ENCODE measurements at regions not wholly inside any gene's neighbourhood (a gene's known extent, or its start where the extent isn't known, plus 50 kb on each side); places are given as distances from the start of the nearest gene placed in this dataset.

DNA sequence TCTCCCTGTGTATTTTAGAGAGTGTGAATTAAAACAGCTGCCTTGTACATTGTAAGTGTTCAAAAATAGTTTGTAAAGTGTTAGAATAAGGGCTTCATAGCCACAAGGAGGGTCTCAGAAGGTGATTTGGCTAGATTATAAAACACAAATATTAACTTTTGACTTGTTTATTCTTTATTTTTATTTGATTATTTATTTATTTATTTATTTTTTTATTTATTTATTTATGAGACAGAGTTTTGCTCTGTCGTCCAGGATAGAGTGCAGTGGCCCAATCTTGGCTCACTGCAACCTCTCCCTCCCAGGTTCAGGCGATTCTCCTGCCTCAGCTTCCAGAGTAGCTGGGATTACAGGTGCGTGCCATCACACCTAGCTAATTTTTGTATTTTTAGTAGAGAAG lies 111.5 kb upstream of the RBFOX1 start:
- TF ChIP-seq ZNF331 (CRISPR knock-in tag; IDR thresholded peaks at IDR 0.05; ENCODE audit: low read depth), result no peak
- TF ChIP-seq, protein P1, sequence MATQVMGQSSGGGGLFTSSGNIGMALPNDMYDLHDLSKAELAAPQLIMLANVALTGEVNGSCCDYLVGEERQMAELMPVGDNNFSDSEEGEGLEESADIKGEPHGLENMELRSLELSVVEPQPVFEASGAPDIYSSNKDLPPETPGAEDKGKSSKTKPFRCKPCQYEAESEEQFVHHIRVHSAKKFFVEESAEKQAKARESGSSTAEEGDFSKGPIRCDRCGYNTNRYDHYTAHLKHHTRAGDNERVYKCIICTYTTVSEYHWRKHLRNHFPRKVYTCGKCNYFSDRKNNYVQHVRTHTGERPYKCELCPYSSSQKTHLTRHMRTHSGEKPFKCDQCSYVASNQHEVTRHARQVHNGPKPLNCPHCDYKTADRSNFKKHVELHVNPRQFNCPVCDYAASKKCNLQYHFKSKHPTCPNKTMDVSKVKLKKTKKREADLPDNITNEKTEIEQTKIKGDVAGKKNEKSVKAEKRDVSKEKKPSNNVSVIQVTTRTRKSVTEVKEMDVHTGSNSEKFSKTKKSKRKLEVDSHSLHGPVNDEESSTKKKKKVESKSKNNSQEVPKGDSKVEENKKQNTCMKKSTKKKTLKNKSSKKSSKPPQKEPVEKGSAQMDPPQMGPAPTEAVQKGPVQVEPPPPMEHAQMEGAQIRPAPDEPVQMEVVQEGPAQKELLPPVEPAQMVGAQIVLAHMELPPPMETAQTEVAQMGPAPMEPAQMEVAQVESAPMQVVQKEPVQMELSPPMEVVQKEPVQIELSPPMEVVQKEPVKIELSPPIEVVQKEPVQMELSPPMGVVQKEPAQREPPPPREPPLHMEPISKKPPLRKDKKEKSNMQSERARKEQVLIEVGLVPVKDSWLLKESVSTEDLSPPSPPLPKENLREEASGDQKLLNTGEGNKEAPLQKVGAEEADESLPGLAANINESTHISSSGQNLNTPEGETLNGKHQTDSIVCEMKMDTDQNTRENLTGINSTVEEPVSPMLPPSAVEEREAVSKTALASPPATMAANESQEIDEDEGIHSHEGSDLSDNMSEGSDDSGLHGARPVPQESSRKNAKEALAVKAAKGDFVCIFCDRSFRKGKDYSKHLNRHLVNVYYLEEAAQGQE (IDR thresholded peaks at IDR 0.05; ENCODE audit: unreplicated experiment), result no peak

DNA sequence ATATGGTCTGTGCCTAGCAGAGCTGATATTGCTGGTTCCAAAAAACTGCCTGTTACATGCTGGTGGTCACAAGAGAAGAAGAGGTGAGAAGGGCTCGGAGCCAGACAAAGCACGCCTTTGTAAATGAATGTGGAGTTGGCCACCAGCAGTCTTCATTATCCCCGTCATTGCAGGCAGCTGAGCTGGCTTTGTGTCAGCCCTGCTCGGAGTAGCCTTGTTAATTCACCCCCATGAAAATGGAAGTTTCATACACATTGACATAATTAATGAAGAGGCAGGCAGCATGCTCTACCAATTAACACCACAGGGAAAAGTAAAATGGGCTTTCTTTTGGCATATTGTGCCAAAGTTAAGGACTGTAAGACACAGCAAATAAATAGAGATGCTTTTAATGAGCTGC lies 113.7 kb upstream of the RBFOX1 start:
- Histone ChIP-seq H3K36me3 (ENCODE audit: insufficient read depth) (no peaks in the 10 kb centered on the region), H3K27ac (ENCODE audit: low read depth) (no peak overlapping the region), H3K9me2 (ENCODE audit: insufficient read depth) (no peaks in the 10 kb centered on the region), H3K4me1 (ENCODE audit: insufficient read depth) (no peaks in the 10 kb centered on the region), H3K4me3 (no peak overlapping the region), H3F3A (replicated peaks; ENCODE audit: low read depth) (no peaks in the 10 kb centered on the region), H3K79me2 (replicated peaks; ENCODE audit: insufficient read depth) (no peaks in the 10 kb centered on the region), H2AFZ (no peak overlapping the region), H3K27me3 (ENCODE audit: insufficient read depth) (no peaks in the 10 kb centered on the region), H4K20me1 (replicated peaks; ENCODE audit: insufficient read depth) (no peaks in the 10 kb centered on the region), H3K4me2 (no peak overlapping the region)
- Mint-ChIP-seq H3K27me3 (ENCODE audit: insufficient read depth, low read depth, poor library complexity) (peaks cover 2% of the 10 kb centered on the region), H3K9me3 (peaks cover 79% of the 10 kb centered on the region), H3K27ac (no peak overlapping the region), H3K36me3 (ENCODE audit: low read depth) (no peaks in the 10 kb centered on the region; the same call in 2 of the 3 replicates), H3K4me1 (peaks cover 29% of the 10 kb centered on the region), H3K4me3 (no peak overlapping the region)
- DNase-seq (ENCODE audit: low spot score) (no peak), ATAC-seq (peak; percentile 88)
- TF ChIP-seq ZNF114 (CRISPR knock-in tag; IDR thresholded peaks at IDR 0.05), result no peak
- no peak for TF ChIP-seq EZH2 (IDR thresholded peaks at IDR 0.05; ENCODE audit: low read depth, unreplicated experiment)
- TF ChIP-seq, protein P2, sequence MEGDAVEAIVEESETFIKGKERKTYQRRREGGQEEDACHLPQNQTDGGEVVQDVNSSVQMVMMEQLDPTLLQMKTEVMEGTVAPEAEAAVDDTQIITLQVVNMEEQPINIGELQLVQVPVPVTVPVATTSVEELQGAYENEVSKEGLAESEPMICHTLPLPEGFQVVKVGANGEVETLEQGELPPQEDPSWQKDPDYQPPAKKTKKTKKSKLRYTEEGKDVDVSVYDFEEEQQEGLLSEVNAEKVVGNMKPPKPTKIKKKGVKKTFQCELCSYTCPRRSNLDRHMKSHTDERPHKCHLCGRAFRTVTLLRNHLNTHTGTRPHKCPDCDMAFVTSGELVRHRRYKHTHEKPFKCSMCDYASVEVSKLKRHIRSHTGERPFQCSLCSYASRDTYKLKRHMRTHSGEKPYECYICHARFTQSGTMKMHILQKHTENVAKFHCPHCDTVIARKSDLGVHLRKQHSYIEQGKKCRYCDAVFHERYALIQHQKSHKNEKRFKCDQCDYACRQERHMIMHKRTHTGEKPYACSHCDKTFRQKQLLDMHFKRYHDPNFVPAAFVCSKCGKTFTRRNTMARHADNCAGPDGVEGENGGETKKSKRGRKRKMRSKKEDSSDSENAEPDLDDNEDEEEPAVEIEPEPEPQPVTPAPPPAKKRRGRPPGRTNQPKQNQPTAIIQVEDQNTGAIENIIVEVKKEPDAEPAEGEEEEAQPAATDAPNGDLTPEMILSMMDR (conservative IDR thresholded peaks at IDR 0.05; ENCODE audit: low read depth in 2 of 2), result no peak
- no peak for TF ChIP-seq STAT1 (IDR thresholded peaks at IDR 0.05; ENCODE audit: unreplicated experiment)
- no peak for TF ChIP-seq EZH2phosphoT487 (IDR thresholded peaks at IDR 0.05; ENCODE audit: unreplicated experiment)
- TF ChIP-seq, protein P1 (IDR thresholded peaks at IDR 0.05; ENCODE audit: unreplicated experiment), result no peak

More for the DNA sequence above, 111.5 kb upstream of the RBFOX1 start:
- Histone ChIP-seq H4K20me1 (replicated peaks; ENCODE audit: insufficient read depth) (no peaks in the 10 kb centered on the region), H3K27ac (ENCODE audit: low read depth) (no peak overlapping the region), H2AFZ (no peak overlapping the region), H3K36me3 (ENCODE audit: insufficient read depth) (no peaks in the 10 kb centered on the region), H3K79me2 (replicated peaks; ENCODE audit: insufficient read depth) (no peaks in the 10 kb centered on the region), H3K4me3 (no peak overlapping the region), H3K9me2 (ENCODE audit: insufficient read depth) (no peaks in the 10 kb centered on the region), H3K4me2 (no peak overlapping the region), H3K27me3 (ENCODE audit: insufficient read depth) (no peaks in the 10 kb centered on the region), H3F3A (replicated peaks; ENCODE audit: low read depth) (no peaks in the 10 kb centered on the region), H3K4me1 (ENCODE audit: insufficient read depth) (no peaks in the 10 kb centered on the region)
- no peak for ATAC-seq
- H3K36me3 Mint-ChIP-seq (ENCODE audit: low read depth), result peaks cover 4% of the 10 kb centered on the region; the same call in 1 of the 3 replicates
- H3K4me3 Mint-ChIP-seq, result no peak overlapping the region
- no peak overlapping the region for H3K27ac Mint-ChIP-seq
- no peak for DNase-seq (ENCODE audit: low spot score)
- peaks cover 3% of the 10 kb centered on the region for H3K27me3 Mint-ChIP-seq (ENCODE audit: insufficient read depth, low read depth, poor library complexity)
- H3K9me3 Mint-ChIP-seq, result peaks cover 77% of the 10 kb centered on the region; the same call in 2 of the 3 replicates
- peaks cover 29% of the 10 kb centered on the region for H3K4me1 Mint-ChIP-seq
